Ectodermal cell (in vitro differentiated cells): ENCODE measurements at regions not wholly inside any gene's neighbourhood (a gene's known extent, or its start where the extent isn't known, plus 50 kb on each side); places are given as distances from the start of the nearest gene placed in this dataset.
"Not testable (repeated sequence)": the region's sequence is repeated elsewhere in the genome, so short reads cannot be mapped to it uniquely, and the experiment has no call there.

Source experiments
- H3K27ac ChIP-seq: 2 replicates; pipeline ENCODE4 v1.7.0; 2013; ENCODE audit warnings: mild to moderate bottlenecking, low read depth, low read length; ENCODE audit not compliant: insufficient read depth, poor library complexity, severe bottlenecking
- H3K27me3 ChIP-seq: 2 replicates; pipeline ENCODE4 v1.7.0; 2013; ENCODE audit warnings: mild to moderate bottlenecking, low read length; ENCODE audit not compliant: insufficient read depth, control insufficient read depth, poor library complexity, severe bottlenecking
- H3K36me3 ChIP-seq: one replicate; pipeline ENCODE4 v1.7.0; 2013; ENCODE audit warnings: low read length; ENCODE audit not compliant: control insufficient read depth, insufficient read depth
- H3K4me1 ChIP-seq: one replicate; pipeline ENCODE4 v1.7.0; 2013; ENCODE audit warnings: low read length; ENCODE audit not compliant: control insufficient read depth, insufficient read depth
- H3K4me3 ChIP-seq: 2 replicates; pipeline ENCODE4 v1.7.0; 2013; ENCODE audit warnings: low read depth, low read length, control low read depth; ENCODE audit not compliant: insufficient read depth
- H3K9me3 ChIP-seq: 2 replicates; pipeline ENCODE4 v1.7.0; 2013; ENCODE audit warnings: mild to moderate bottlenecking, low read length, moderate library complexity; ENCODE audit not compliant: control insufficient read depth
- WGBS, 2 experiments: methylation state at CpG; one replicate each; pipeline ENCODE4 v1.1.7; 2013; ENCODE audit warnings: missing lambda C conversion rate in 2 of 2; 5-methylcytosine and 5-hydroxymethylcytosine counted together

GRCh38 chr10:53361936-53362335 lies 589.4 kb upstream of the MBL2 start:
- H3K27ac ChIP-seq = no peak overlapping the region
- 69 to 76% methylated on average over 1 to 2 of the region's 2 CpGs for WGBS, 2 experiments

GRCh38 chr10:53361281-53361680 lies 588.7 kb upstream of the MBL2 start:
- 100% methylated on average over 1 of the region's 1 CpG for WGBS, 2 experiments
- no peaks in the 10 kb centered on the region for H3K27me3 ChIP-seq

More at GRCh38 chr10:53361936-53362335, 589.4 kb upstream of the MBL2 start:
- H3K4me3 ChIP-seq = no peak overlapping the region
- H3K36me3 ChIP-seq = no peaks in the 10 kb centered on the region
- no peaks in the 10 kb centered on the region for H3K4me1 ChIP-seq
- no peaks in the 10 kb centered on the region for H3K9me3 ChIP-seq
- no peaks in the 10 kb centered on the region for H3K27me3 ChIP-seq

GRCh38 chr10:53358978-53359377 lies 586.4 kb upstream of the MBL2 start:
- H3K27ac ChIP-seq, H3K36me3 ChIP-seq: not testable (repeated sequence)
- WGBS, 2 experiments = 51 to 58% methylated on average over 4 of the region's 4 CpGs

More at GRCh38 chr10:53361281-53361680, 588.7 kb upstream of the MBL2 start:
- Histone ChIP-seq H3K4me1 (no peaks in the 10 kb centered on the region), H3K36me3 (no peaks in the 10 kb centered on the region), H3K27ac (no peak overlapping the region), H3K4me3 (no peak overlapping the region), H3K9me3 (no peaks in the 10 kb centered on the region)

GRCh38 chr10:53358536-53358935 lies 586.0 kb upstream of the MBL2 start:
- no peaks in the 10 kb centered on the region for H3K27me3 ChIP-seq
- no peaks in the 10 kb centered on the region for H3K4me1 ChIP-seq
- no peak overlapping the region for H3K4me3 ChIP-seq
- no peak overlapping the region for H3K27ac ChIP-seq
- WGBS, 2 experiments = 74 to 78% methylated on average over 3 to 4 of the region's 4 CpGs
- H3K9me3 ChIP-seq = no peaks in the 10 kb centered on the region
- no peaks in the 10 kb centered on the region for H3K36me3 ChIP-seq

More at GRCh38 chr10:53358978-53359377, 586.4 kb upstream of the MBL2 start:
- not testable (repeated sequence) for H3K4me1 ChIP-seq, H3K9me3 ChIP-seq, H3K27me3 ChIP-seq, H3K4me3 ChIP-seq

GRCh38 chr10:53357587-53357986 lies 585.0 kb upstream of the MBL2 start:
- H3K27ac ChIP-seq = no peak overlapping the region
- H3K4me3 ChIP-seq = no peak overlapping the region
- no peaks in the 10 kb centered on the region for H3K27me3 ChIP-seq
- H3K36me3 ChIP-seq = no peaks in the 10 kb centered on the region
- H3K9me3 ChIP-seq = no peaks in the 10 kb centered on the region
- no peaks in the 10 kb centered on the region for H3K4me1 ChIP-seq

GRCh38 chr10:53356616-53357349 lies 584.2 kb upstream of the MBL2 start:
- WGBS, 2 experiments = no CpG with 5 or more reads among the region's 3 CpGs
- no peaks in the 10 kb centered on the region for H3K9me3 ChIP-seq
- H3K4me3 ChIP-seq = no peak overlapping the region

GRCh38 chr10:53342531-53342930 lies 569.9 kb upstream of the MBL2 start:
- 98% methylated on average over 5 to 7 of the region's 7 CpGs for WGBS, 2 experiments
- not testable (repeated sequence) for H3K27me3 ChIP-seq, H3K9me3 ChIP-seq, H3K4me1 ChIP-seq, H3K4me3 ChIP-seq, H3K27ac ChIP-seq, H3K36me3 ChIP-seq

More at GRCh38 chr10:53356616-53357349, 584.2 kb upstream of the MBL2 start:
- Histone ChIP-seq H3K4me1 (no peaks in the 10 kb centered on the region), H3K27me3 (no peaks in the 10 kb centered on the region), H3K27ac (no peak overlapping the region), H3K36me3 (no peaks in the 10 kb centered on the region)

GRCh38 chr10:53338199-53338598 lies 565.6 kb upstream of the MBL2 start:
- H3K9me3 ChIP-seq, H3K27ac ChIP-seq, H3K27me3 ChIP-seq, H3K4me3 ChIP-seq, H3K4me1 ChIP-seq, H3K36me3 ChIP-seq: not testable (repeated sequence)
- WGBS, 2 experiments = 72 to 86% methylated on average over 2 of the region's 2 CpGs

- 89 to 95% methylated on average over 5 to 6 of the region's 6 CpGs for WGBS, 2 experiments
- not testable (repeated sequence) for H3K36me3 ChIP-seq, H3K4me3 ChIP-seq, H3K4me1 ChIP-seq, H3K9me3 ChIP-seq, H3K27me3 ChIP-seq, H3K27ac ChIP-seq
Measured at GRCh38 chr10:53335803-53336422, 563.3 kb upstream of the MBL2 start.

- no peaks in the 10 kb centered on the region for H3K9me3 ChIP-seq
- H3K4me3 ChIP-seq = no peak overlapping the region
- no peaks in the 10 kb centered on the region for H3K27me3 ChIP-seq
- H3K4me1 ChIP-seq = no peaks in the 10 kb centered on the region
- H3K36me3 ChIP-seq = no peaks in the 10 kb centered on the region
- no peak overlapping the region for H3K27ac ChIP-seq
Measured at GRCh38 chr10:53331460-53331859, 558.9 kb upstream of the MBL2 start.
